ENCODE measurements at regions not wholly inside any gene's neighbourhood (a gene's known extent, or its start where the extent isn't known, plus 50 kb on each side); places are given as distances from the start of the nearest gene placed in this dataset.

- no peak for TF ChIP-seq CTCF (conservative IDR thresholded peaks at IDR 0.05)
- H3K27me3 ChIP-seq (ENCODE audit: control insufficient read depth, insufficient read depth, low read length, poor library complexity, severe bottlenecking): no peaks in the 10 kb centered on the region
- 93% methylated on average over 1 of the region's 1 CpG; no CpG with 5 or more reads in 1 of the 2 experiments for whole genome bisulfite sequencing, 2 experiments (ENCODE audit: insufficient coverage in 1 of 2, insufficient read length in 1 of 2)
- H3K4me3 Mint-ChIP-seq: no peak overlapping the region
- no peak overlapping the region for H3K4me3 ChIP-seq (ENCODE audit: low read length)
- peaks cover 16% of the 10 kb centered on the region for H3K36me3 Mint-ChIP-seq (ENCODE audit: low read depth)
- no peak for DNase-seq
- H3K27me3 Mint-ChIP-seq (ENCODE audit: insufficient read depth): no peaks in the 10 kb centered on the region
- no peak overlapping the region for H3K27ac ChIP-seq (ENCODE audit: low read depth, low read length)
- peaks cover 22% of the 10 kb centered on the region for H3K9me3 Mint-ChIP-seq
- H3K36me3 ChIP-seq (ENCODE audit: control insufficient read depth, insufficient read depth, low read length): no peaks in the 10 kb centered on the region
- H3K9ac ChIP-seq (ENCODE audit: extremely low read depth, low read length, poor library complexity, severe bottlenecking): no peak overlapping the region
- H3K4me1 Mint-ChIP-seq: peaks cover 18% of the 10 kb centered on the region
- no peaks in the 10 kb centered on the region for H3K4me1 ChIP-seq (ENCODE audit: control insufficient read depth, insufficient read depth, low read length)
- H3K9me3 ChIP-seq (ENCODE audit: control insufficient read depth, low read length): peaks cover 9% of the 10 kb centered on the region
- no peak overlapping the region for H3K27ac Mint-ChIP-seq
Observed at GRCh38 chr14:89588840-89589296, 171.8 kb upstream of the FOXN3 start.

GRCh38 chr14:89588016-89588415 is 171.0 kb upstream of the FOXN3 start:
- 91 to 96% methylated on average over 4 to 5 of the region's 5 CpGs for WGBS, 2 experiments (ENCODE audit: insufficient coverage in 1 of 2, insufficient read length in 1 of 2)
- Mint-ChIP-seq H3K9me3 (peaks cover 20% of the 10 kb centered on the region), H3K4me1 (peaks cover 18% of the 10 kb centered on the region), H3K36me3 (ENCODE audit: low read depth) (peaks cover 19% of the 10 kb centered on the region), H3K27me3 (ENCODE audit: insufficient read depth) (no peaks in the 10 kb centered on the region), H3K4me3 (no peak overlapping the region), H3K27ac (no peak overlapping the region)
- Histone ChIP-seq H3K4me3 (ENCODE audit: low read length) (no peak overlapping the region), H3K9me3 (ENCODE audit: control insufficient read depth, low read length) (peaks cover 7% of the 10 kb centered on the region), H3K4me1 (ENCODE audit: control insufficient read depth, insufficient read depth, low read length) (no peaks in the 10 kb centered on the region), H3K9ac (ENCODE audit: extremely low read depth, low read length, poor library complexity, severe bottlenecking) (no peak overlapping the region), H3K27ac (ENCODE audit: low read depth, low read length) (no peak overlapping the region), H3K36me3 (ENCODE audit: control insufficient read depth, insufficient read depth, low read length) (no peaks in the 10 kb centered on the region), H3K27me3 (ENCODE audit: control insufficient read depth, insufficient read depth, low read length, poor library complexity, severe bottlenecking) (no peaks in the 10 kb centered on the region)
- TF ChIP-seq CTCF (conservative IDR thresholded peaks at IDR 0.05): no peak
- no peak for DNase-seq

GRCh38 chr14:89587136-89587420 is 170.0 kb upstream of the FOXN3 start:
- no peaks in the 10 kb centered on the region for H3K27me3 Mint-ChIP-seq (ENCODE audit: insufficient read depth)
- no peak overlapping the region for H3K4me3 ChIP-seq (ENCODE audit: low read length)
- H3K4me1 Mint-ChIP-seq: peaks cover 18% of the 10 kb centered on the region
- 91 to 95% methylated on average over 3 to 5 of the region's 5 CpGs for WGBS, 2 experiments (ENCODE audit: insufficient coverage in 1 of 2, insufficient read length in 1 of 2)
- H3K4me3 Mint-ChIP-seq: no peak overlapping the region
- no peak overlapping the region for H3K27ac ChIP-seq (ENCODE audit: low read depth, low read length)
- H3K9ac ChIP-seq (ENCODE audit: extremely low read depth, low read length, poor library complexity, severe bottlenecking): no peak overlapping the region
- TF ChIP-seq CTCF (conservative IDR thresholded peaks at IDR 0.05): no peak
- peaks cover 17% of the 10 kb centered on the region for H3K36me3 Mint-ChIP-seq (ENCODE audit: low read depth)
- no peaks in the 10 kb centered on the region for H3K4me1 ChIP-seq (ENCODE audit: control insufficient read depth, insufficient read depth, low read length)
- no peak for DNase-seq
- no peaks in the 10 kb centered on the region for H3K27me3 ChIP-seq (ENCODE audit: control insufficient read depth, insufficient read depth, low read length, poor library complexity, severe bottlenecking)
- H3K36me3 ChIP-seq (ENCODE audit: control insufficient read depth, insufficient read depth, low read length): no peaks in the 10 kb centered on the region
- peaks cover 15% of the 10 kb centered on the region for H3K9me3 Mint-ChIP-seq
- peaks cover 4% of the 10 kb centered on the region for H3K9me3 ChIP-seq (ENCODE audit: control insufficient read depth, low read length)
- no peak overlapping the region for H3K27ac Mint-ChIP-seq
